ENCODE measurements at regions not wholly inside any gene's neighbourhood (a gene's known extent, or its start where the extent isn't known, plus 50 kb on each side); places are given as distances from the start of the nearest gene placed in this dataset.

DNA sequence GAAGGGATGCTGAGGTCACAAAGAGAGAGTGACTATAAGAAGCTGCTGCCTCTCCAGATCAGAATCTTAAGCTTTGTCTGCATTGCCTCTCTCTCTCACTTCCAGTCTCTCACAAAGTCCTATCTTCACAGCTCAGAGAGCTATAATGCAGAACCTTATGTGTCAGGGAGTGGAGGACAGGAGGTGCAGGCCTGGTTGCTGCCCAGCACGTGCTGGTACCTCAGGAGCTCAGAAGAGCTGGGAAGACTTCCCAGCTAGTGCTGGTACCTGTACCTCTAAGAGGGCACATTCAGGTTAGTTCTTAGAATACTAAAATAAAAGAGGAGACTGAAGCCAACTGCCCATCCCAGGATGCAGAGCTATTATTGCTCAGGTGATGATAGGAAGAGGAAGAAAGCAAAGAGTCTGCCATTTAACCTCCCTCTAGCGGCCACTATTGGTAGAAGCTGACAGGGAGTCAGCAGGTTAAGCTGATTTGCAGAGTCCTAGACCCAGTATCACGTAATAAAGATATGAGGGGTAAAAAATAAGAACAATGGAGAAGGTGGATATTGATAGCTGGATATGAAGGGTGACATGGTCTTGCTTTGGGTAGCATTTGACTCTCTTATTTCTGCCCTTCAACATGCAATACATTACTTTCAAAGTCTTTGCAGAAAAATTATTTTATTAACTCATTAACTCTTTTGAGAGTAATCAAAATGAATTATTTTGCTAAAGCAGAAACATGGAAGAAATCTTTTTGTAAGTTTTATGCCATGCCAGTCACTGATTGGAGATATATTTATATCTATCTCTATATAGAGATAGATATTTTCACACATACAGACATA is 138.1 kb upstream of the HMCN1 start:
- TF ChIP-seq, protein P1, sequence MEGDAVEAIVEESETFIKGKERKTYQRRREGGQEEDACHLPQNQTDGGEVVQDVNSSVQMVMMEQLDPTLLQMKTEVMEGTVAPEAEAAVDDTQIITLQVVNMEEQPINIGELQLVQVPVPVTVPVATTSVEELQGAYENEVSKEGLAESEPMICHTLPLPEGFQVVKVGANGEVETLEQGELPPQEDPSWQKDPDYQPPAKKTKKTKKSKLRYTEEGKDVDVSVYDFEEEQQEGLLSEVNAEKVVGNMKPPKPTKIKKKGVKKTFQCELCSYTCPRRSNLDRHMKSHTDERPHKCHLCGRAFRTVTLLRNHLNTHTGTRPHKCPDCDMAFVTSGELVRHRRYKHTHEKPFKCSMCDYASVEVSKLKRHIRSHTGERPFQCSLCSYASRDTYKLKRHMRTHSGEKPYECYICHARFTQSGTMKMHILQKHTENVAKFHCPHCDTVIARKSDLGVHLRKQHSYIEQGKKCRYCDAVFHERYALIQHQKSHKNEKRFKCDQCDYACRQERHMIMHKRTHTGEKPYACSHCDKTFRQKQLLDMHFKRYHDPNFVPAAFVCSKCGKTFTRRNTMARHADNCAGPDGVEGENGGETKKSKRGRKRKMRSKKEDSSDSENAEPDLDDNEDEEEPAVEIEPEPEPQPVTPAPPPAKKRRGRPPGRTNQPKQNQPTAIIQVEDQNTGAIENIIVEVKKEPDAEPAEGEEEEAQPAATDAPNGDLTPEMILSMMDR (conservative IDR thresholded peaks at IDR 0.05; ENCODE audit: low read depth, low read length), result peak; percentile 78
- TF ChIP-seq EZH2phosphoT487 (IDR thresholded peaks at IDR 0.05; ENCODE audit: borderline replicate concordance, low read length) (no peak), EZH2 (IDR thresholded peaks at IDR 0.05; ENCODE audit: low read length, unreplicated experiment) (no peak)

All from PC-3 (cell line).